H9 (cell line): ENCODE measurements at regions not wholly inside any gene's neighbourhood (a gene's known extent, or its start where the extent isn't known, plus 50 kb on each side); places are given as distances from the start of the nearest gene placed in this dataset.

ENCODE experiments used
- DNase-seq: peaks from one replicate; pipeline ENCODE4 v3.0.0-alpha.2; 2017
- H2AFZ ChIP-seq: one replicate; pipeline ENCODE4 v1.6.1; 2013; ENCODE audit warnings: mild to moderate bottlenecking, low read length, control low read depth, moderate library complexity
- H2AK5ac ChIP-seq: 2 replicates; pipeline ENCODE4 v1.6.1; 2013; ENCODE audit warnings: low read length, control low read depth, mixed read lengths; ENCODE audit not compliant: insufficient read length
- H2BK120ac ChIP-seq: one replicate; pipeline ENCODE4 v1.6.1; 2013; ENCODE audit warnings: low read depth, mild to moderate bottlenecking, low read length, control low read depth, inconsistent platforms; ENCODE audit not compliant: poor library complexity, severe bottlenecking
- H2BK12ac ChIP-seq: 2 replicates; pipeline ENCODE4 v1.6.1; 2013; ENCODE audit warnings: low read length, control low read depth, mixed read lengths, low read depth; ENCODE audit not compliant: insufficient read length
- H2BK15ac ChIP-seq: 2 replicates; pipeline ENCODE4 v1.6.1; 2013; ENCODE audit warnings: low read depth, low read length, control low read depth
- H2BK20ac ChIP-seq: one replicate; pipeline ENCODE4 v1.6.1; 2013; ENCODE audit warnings: low read depth, mild to moderate bottlenecking, low read length, control low read depth, inconsistent platforms; ENCODE audit not compliant: poor library complexity, severe bottlenecking
- H2BK5ac ChIP-seq: 2 replicates; pipeline ENCODE4 v1.6.1; 2013; ENCODE audit warnings: low read length, control low read depth, mixed read lengths; ENCODE audit not compliant: insufficient read length
- H3K14ac ChIP-seq: 2 replicates; pipeline ENCODE4 v1.6.1; 2013; ENCODE audit warnings: low read length, control low read depth; ENCODE audit not compliant: insufficient read depth
- H3K18ac ChIP-seq: 2 replicates; pipeline ENCODE4 v1.6.1; 2013; ENCODE audit warnings: low read depth, mild to moderate bottlenecking, mixed read lengths, low read length, control low read depth; ENCODE audit not compliant: insufficient read length
- H3K23ac ChIP-seq: 2 replicates; pipeline ENCODE4 v1.6.1; 2013; ENCODE audit warnings: low read length, control low read depth, mixed read lengths, low read depth; ENCODE audit not compliant: insufficient read length
- H3K23me2 ChIP-seq: 2 replicates; pipeline ENCODE4 v1.6.1; 2013; ENCODE audit warnings: low read depth, mild to moderate bottlenecking, mixed read lengths, low read length, control low read depth; ENCODE audit not compliant: insufficient read length, poor library complexity, severe bottlenecking
- H3K27ac ChIP-seq: 2 replicates; pipeline ENCODE4 v1.5.1; 2013; ENCODE audit warnings: low read length, control low read depth, mixed read lengths, low read depth; ENCODE audit not compliant: insufficient read length
- H3K27me3 ChIP-seq: 2 replicates; pipeline ENCODE4 v1.6.1; 2013; ENCODE audit warnings: low read length, control low read depth, inconsistent platforms; ENCODE audit not compliant: insufficient read depth
- H3K4ac ChIP-seq: 2 replicates; pipeline ENCODE4 v1.6.1; 2013; ENCODE audit warnings: low read depth, mild to moderate bottlenecking, control low read depth, inconsistent platforms, low read length, moderate library complexity
- H3K4me1 ChIP-seq: 2 replicates; pipeline ENCODE4 v1.6.1; 2013; ENCODE audit warnings: low read length, control low read depth, inconsistent platforms; ENCODE audit not compliant: insufficient read depth
- H3K4me2 ChIP-seq: 2 replicates; pipeline ENCODE4 v1.6.1; 2013; ENCODE audit warnings: low read length, control low read depth, mixed read lengths; ENCODE audit not compliant: insufficient read length, insufficient read depth
- H3K56ac ChIP-seq: 2 replicates; pipeline ENCODE4 v1.6.1; 2013; ENCODE audit warnings: low read depth, mild to moderate bottlenecking, mixed read lengths, low read length, control low read depth; ENCODE audit not compliant: insufficient read length
- H3K79me1 ChIP-seq: 2 replicates; pipeline ENCODE4 v1.6.1; 2013; ENCODE audit warnings: low read depth, mild to moderate bottlenecking, moderate library complexity, low read length, control low read depth, inconsistent platforms; ENCODE audit not compliant: insufficient read depth, poor library complexity, severe bottlenecking
- H3K79me2 ChIP-seq: 2 replicates; pipeline ENCODE4 v1.6.1; 2013; ENCODE audit warnings: low read length, control low read depth, inconsistent platforms; ENCODE audit not compliant: insufficient read depth
- H3K9ac ChIP-seq: 2 replicates; pipeline ENCODE4 v1.6.1; 2013; ENCODE audit warnings: low read length, control low read depth, mixed read lengths; ENCODE audit not compliant: insufficient read length; ENCODE audit errors: extremely low read depth
- H3K9me3 ChIP-seq: one replicate; pipeline ENCODE4 v1.6.1; 2013; ENCODE audit warnings: low read depth, low read length, inconsistent platforms; ENCODE audit not compliant: control insufficient read depth
- H3T11ph ChIP-seq: one replicate; pipeline ENCODE4 v1.6.1; 2013; ENCODE audit warnings: mild to moderate bottlenecking, low read length, control low read depth, inconsistent platforms
- H4K20me1 ChIP-seq: one replicate; pipeline ENCODE4 v1.6.1; 2013; ENCODE audit not compliant: control insufficient read depth, insufficient read length, insufficient read depth
- H4K5ac ChIP-seq: 2 replicates; pipeline ENCODE4 v1.6.1; 2013; ENCODE audit warnings: low read depth, mild to moderate bottlenecking, mixed read lengths, low read length, control low read depth; ENCODE audit not compliant: insufficient read length
- H4K8ac ChIP-seq: replicated peaks from 2 replicates; pipeline ENCODE4 v1.6.1; 2013; ENCODE audit warnings: low read length, control low read depth, mixed read lengths, low read depth; ENCODE audit not compliant: insufficient read length
- H4K91ac ChIP-seq: 2 replicates; pipeline ENCODE4 v1.6.1; 2013; ENCODE audit warnings: low read depth, mild to moderate bottlenecking, moderate library complexity, mixed read lengths, low read length, control low read depth; ENCODE audit not compliant: insufficient read length
- H3K27ac Mint-ChIP-seq, 3 experiments: 2 replicates in 2 of 3; 3 replicates in 1 of 3; pipeline ENCODE4 v1.8.0; 2020 to 2021; ENCODE audit warnings: mixed read lengths in 3 of 3, mild to moderate bottlenecking in 1 of 3, moderate library complexity in 1 of 3
- H3K27me3 Mint-ChIP-seq: 2 replicates; pipeline ENCODE4 v1.8.0; 2021; ENCODE audit warnings: low read depth, mild to moderate bottlenecking, moderate library complexity, mixed read lengths
- H3K36me3 Mint-ChIP-seq, 3 experiments: 2 replicates in 2 of 3; 3 replicates in 1 of 3; pipeline ENCODE4 v1.8.0; 2020 to 2021; ENCODE audit warnings: low read depth in 3 of 3, mixed read lengths in 3 of 3; ENCODE audit not compliant: insufficient read depth in 1 of 3
- H3K4me1 Mint-ChIP-seq, 2 experiments: 2 replicates each; pipeline ENCODE4 v1.8.0; 2020; ENCODE audit warnings: mixed read lengths in 2 of 2
- H3K4me3 Mint-ChIP-seq, 2 experiments: 2 replicates in 1 of 2; 3 replicates in 1 of 2; pipeline ENCODE4 v1.8.0; 2020 to 2021; ENCODE audit warnings: mild to moderate bottlenecking in 2 of 2, mixed read lengths in 2 of 2, moderate library complexity in 1 of 2
- H3K9me3 Mint-ChIP-seq, 2 experiments: 2 replicates in 1 of 2; 3 replicates in 1 of 2; pipeline ENCODE4 v1.8.0; 2020; ENCODE audit warnings: mild to moderate bottlenecking in 2 of 2, mixed read lengths in 2 of 2, moderate library complexity in 1 of 2
- CTCF ChIP-seq: fragments of 200-600 bp; sonication (generic); conservative IDR thresholded peaks from 3 replicates; pipeline ENCODE4 v1.8.0; 2021; ENCODE audit warnings: antibody characterized with exemption, mild to moderate bottlenecking
- WGBS: extraction: QIAGEN DNeasy Blood & Tissue Kit; methylation state at CpG from one replicate; pipeline ENCODE4 v1.1.7; 2013; ENCODE audit warnings: missing lambda C conversion rate, low lambda C conversion rate, mixed read lengths; ENCODE audit not compliant: insufficient read length; ENCODE audit errors: extremely low coverage; 5-methylcytosine and 5-hydroxymethylcytosine counted together

DNA sequence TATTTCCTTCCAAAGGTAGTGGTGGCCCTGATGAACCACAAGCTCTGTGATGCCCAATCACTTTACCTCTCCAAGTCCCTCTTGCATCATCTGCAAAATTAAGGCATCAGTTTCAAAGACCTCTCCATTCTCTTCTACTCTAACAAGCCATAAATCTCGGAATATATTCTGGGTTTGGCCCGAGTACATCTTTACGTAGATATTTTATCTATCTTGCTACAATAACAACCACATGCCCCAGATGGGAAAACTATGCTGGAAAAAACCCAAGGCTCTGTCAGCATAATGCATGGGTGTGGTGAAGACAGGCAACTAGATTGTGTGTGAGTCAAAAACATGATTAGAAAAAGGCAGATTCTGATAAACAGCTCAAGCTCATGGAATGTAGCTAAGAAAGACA is 228.2 kb upstream of the BLID start:
- Histone ChIP-seq H4K91ac (no peak overlapping the region), H2AFZ (no peak overlapping the region), H3K23me2 (no peaks in the 10 kb centered on the region), H3K79me2 (no peaks in the 10 kb centered on the region), H3K23ac (no peak overlapping the region), H4K8ac (no peak overlapping the region), H3K27ac (no peak overlapping the region), H2BK12ac (no peak overlapping the region), H3T11ph (no peak overlapping the region), H3K79me1 (no peaks in the 10 kb centered on the region), H3K4ac (no peak overlapping the region), H3K18ac (no peak overlapping the region), H3K27me3 (no peaks in the 10 kb centered on the region), H3K14ac (no peak overlapping the region), H2BK20ac (no peak overlapping the region), H3K9me3 (no peaks in the 10 kb centered on the region), H4K20me1 (no peaks in the 10 kb centered on the region), H2AK5ac (no peak overlapping the region), H3K56ac (no peak overlapping the region), H3K4me2 (no peak overlapping the region), H3K4me1 (no peaks in the 10 kb centered on the region), H2BK120ac (no peak overlapping the region), H2BK5ac (no peak overlapping the region), H3K9ac (no peak overlapping the region), H4K5ac (no peak overlapping the region), H2BK15ac (no peak overlapping the region)
- H3K4me3 Mint-ChIP-seq: no peak overlapping the region
- H3K27me3 Mint-ChIP-seq: no peaks in the 10 kb centered on the region
- H3K9me3 Mint-ChIP-seq: no peaks in the 10 kb centered on the region
- DNase-seq: no peak
- no peak for TF ChIP-seq CTCF
- H3K4me1 Mint-ChIP-seq: peaks cover 3 to 4% of the 10 kb centered on the region in 2 experiments; a peak in 1 of 4 replicates
- no peaks in the 10 kb centered on the region for H3K36me3 Mint-ChIP-seq
- no CpG with 5 or more reads among the region's 3 CpGs for WGBS
- no peak overlapping the region; a peak in 1 of 7 replicates for H3K27ac Mint-ChIP-seq
